NT2/D1 (cell line): ENCODE measurements at regions not wholly inside any gene's neighbourhood (a gene's known extent, or its start where the extent isn't known, plus 50 kb on each side); places are given as distances from the start of the nearest gene placed in this dataset.

Experiments used
- DNase-seq: peaks from one replicate; pipeline ENCODE4 v3.0.0-alpha.2; 2011; ENCODE audit warnings: low read depth, low spot score
- H3K27me3 ChIP-seq: 2 replicates; pipeline ENCODE4 v1.6.0; 2011; ENCODE audit warnings: mild to moderate bottlenecking; ENCODE audit not compliant: insufficient read length, insufficient read depth
- H3K36me3 ChIP-seq: 2 replicates; pipeline ENCODE4 v1.6.1; 2011; ENCODE audit warnings: mild to moderate bottlenecking, low read length, mixed read lengths; ENCODE audit not compliant: insufficient read depth, insufficient read length
- H3K4me1 ChIP-seq: 2 replicates; pipeline ENCODE4 v1.5.1; 2011; ENCODE audit not compliant: insufficient read depth, insufficient read length
- H3K4me3 ChIP-seq: 2 replicates; pipeline ENCODE4 v1.5.1; 2011; ENCODE audit warnings: low read depth; ENCODE audit not compliant: insufficient read length
- H3K9ac ChIP-seq: 2 replicates; pipeline ENCODE4 v1.6.0; 2011; ENCODE audit warnings: low read depth; ENCODE audit not compliant: insufficient read length
- H3K9me3 ChIP-seq: 2 replicates; pipeline ENCODE4 v1.5.1; 2011; ENCODE audit warnings: mild to moderate bottlenecking, low read length; ENCODE audit not compliant: insufficient read depth
- SUZ12 ChIP-seq: IDR thresholded peaks from 2 replicates; pipeline ENCODE4 v1.6.1; 2011; ENCODE audit not compliant: insufficient read length, insufficient read depth; ENCODE audit errors: extremely low read depth
- YY1 ChIP-seq: IDR thresholded peaks from 2 replicates; pipeline ENCODE4 v1.6.1; 2011; ENCODE audit not compliant: insufficient read length, insufficient read depth
- ZNF274 ChIP-seq: IDR thresholded peaks from 2 replicates; pipeline ENCODE4 v1.6.1; 2011; ENCODE audit warnings: mild to moderate bottlenecking, low read depth, low read length

DNA sequence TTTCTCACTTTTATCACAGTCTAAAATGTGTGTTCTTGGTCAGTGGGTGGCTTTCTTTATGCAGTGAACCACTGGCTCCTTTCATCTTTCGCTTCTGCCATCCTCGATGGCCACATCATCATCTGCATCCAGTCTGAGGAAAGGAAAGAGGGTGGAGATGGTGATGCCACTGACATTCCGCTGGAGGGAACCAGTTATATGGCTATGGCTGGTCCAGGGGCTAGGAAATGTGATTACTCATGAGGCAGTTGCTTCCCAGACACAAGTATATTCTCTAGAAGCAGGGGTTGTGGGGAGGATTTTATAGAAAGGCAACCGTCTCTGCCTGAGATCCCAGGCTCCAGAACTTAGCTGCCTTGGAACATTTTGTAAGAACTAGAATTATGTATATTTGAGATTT is 246.7 kb upstream of the AZI2 start:
- no peak overlapping the region for H3K9ac ChIP-seq
- TF ChIP-seq YY1, result no peak
- TF ChIP-seq SUZ12, result no peak
- no peak for TF ChIP-seq ZNF274
- DNase-seq, result no peak
- H3K27me3 ChIP-seq, result no peaks in the 10 kb centered on the region
- no peak overlapping the region for H3K4me3 ChIP-seq
- no peaks in the 10 kb centered on the region for H3K9me3 ChIP-seq
- H3K4me1 ChIP-seq, result no peaks in the 10 kb centered on the region
- H3K36me3 ChIP-seq, result no peaks in the 10 kb centered on the region

DNA sequence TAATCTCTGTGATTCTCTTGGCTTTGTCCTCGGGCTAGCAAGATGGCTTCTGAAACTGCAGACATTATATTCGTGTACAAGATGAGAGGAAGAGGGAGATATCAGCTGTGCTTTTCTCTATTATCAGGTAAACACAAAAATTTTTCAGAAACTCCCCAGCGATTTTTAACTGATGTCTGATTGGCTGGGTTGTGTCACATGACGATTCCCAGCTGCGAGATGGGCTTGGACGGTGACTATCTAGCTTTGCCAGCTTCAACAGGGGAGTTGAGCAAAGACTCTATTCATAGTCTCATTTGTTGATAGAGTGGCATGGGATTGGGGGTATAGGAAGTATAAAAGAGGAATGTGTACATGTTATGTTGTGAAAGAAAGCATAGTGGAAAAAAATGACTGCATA is 248.8 kb upstream of the AZI2 start:
- DNase-seq, result no peak
- TF ChIP-seq ZNF274, result no peak
- TF ChIP-seq SUZ12, result no peak
- no peak for TF ChIP-seq YY1

DNA sequence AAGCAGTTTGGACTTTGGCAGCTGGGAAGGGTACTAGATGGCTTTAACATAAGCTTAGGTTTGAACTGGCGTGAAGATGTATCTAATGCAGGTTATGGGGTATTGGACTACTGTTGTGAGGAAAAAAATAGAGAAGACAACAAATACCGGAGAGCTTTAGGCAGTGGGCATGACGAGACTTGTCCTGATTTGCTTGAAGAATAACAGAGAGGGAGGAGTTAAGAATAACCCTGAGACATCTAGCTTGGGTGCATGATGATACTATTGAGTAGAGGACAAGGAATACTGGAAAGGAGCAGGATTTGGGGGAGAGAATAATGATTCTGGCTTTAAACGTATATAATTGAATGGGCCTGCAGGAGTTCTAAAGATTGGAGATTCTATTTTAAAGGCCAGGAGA is 249.5 kb upstream of the AZI2 start:
- Histone ChIP-seq H3K9me3 (no peaks in the 10 kb centered on the region), H3K4me1 (no peaks in the 10 kb centered on the region), H3K27me3 (no peaks in the 10 kb centered on the region), H3K9ac (no peak overlapping the region), H3K4me3 (no peak overlapping the region), H3K36me3 (no peaks in the 10 kb centered on the region)
- no peak for TF ChIP-seq YY1
- TF ChIP-seq SUZ12, result no peak
- no peak for TF ChIP-seq ZNF274
- no peak for DNase-seq

More for the DNA sequence above, 248.8 kb upstream of the AZI2 start:
- no peaks in the 10 kb centered on the region for H3K4me1 ChIP-seq
- no peak overlapping the region for H3K4me3 ChIP-seq
- H3K9me3 ChIP-seq, result no peaks in the 10 kb centered on the region
- no peaks in the 10 kb centered on the region for H3K27me3 ChIP-seq
- H3K9ac ChIP-seq, result no peak overlapping the region
- H3K36me3 ChIP-seq, result no peaks in the 10 kb centered on the region

DNA sequence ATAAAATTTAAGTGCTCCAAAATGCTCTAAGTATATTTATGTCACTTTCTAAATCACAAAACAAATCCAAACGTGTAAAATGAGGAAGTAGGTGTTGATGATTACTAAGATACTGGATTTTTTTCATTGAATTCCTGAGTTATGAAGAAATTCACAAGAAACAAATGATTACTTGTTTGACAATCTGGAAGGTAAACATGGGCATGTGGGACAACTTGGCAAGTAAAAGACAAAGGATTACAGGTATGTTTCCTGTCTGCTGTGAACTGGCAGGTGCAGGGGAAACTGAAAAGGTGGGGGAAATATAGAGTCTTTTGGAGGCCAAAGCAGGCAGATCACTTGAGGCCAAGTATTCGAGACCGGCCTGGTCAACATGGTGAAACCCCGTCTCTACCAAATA is 252.7 kb upstream of the AZI2 start:
- no peaks in the 10 kb centered on the region for H3K9me3 ChIP-seq
- H3K27me3 ChIP-seq, result no peaks in the 10 kb centered on the region
- no peak overlapping the region for H3K9ac ChIP-seq
- no peaks in the 10 kb centered on the region for H3K36me3 ChIP-seq
- H3K4me1 ChIP-seq, result no peaks in the 10 kb centered on the region
- H3K4me3 ChIP-seq, result no peak overlapping the region
- no peak for DNase-seq
- TF ChIP-seq YY1 (no peak), ZNF274 (no peak), SUZ12 (no peak)

DNA sequence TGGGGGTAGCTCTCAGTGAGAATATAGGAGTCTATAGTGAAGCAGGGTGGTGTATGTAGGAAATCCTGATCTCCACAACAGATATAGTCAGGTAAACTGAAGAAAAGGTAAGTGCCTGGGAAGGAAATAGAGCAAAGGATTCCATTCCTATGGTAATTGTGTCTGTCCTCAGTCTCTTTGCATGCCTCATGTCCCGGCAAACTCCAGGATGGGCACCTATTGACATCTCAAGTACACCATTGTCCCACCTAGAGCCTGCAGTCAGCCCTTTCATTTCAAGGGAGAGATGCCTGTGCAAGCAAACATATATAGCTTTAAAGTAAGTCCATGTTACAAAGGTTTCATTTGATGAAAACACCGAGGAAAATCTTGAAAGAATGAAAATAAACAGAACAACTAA is 257.7 kb upstream of the AZI2 start:
- H3K9ac ChIP-seq, result no peak overlapping the region
- DNase-seq, result peak; percentile 35
- H3K4me1 ChIP-seq, result no peaks in the 10 kb centered on the region
- no peaks in the 10 kb centered on the region for H3K9me3 ChIP-seq
- H3K27me3 ChIP-seq, result no peaks in the 10 kb centered on the region
- TF ChIP-seq SUZ12 (no peak), YY1 (no peak), ZNF274 (no peak)
- H3K4me3 ChIP-seq, result no peak overlapping the region
- H3K36me3 ChIP-seq, result no peaks in the 10 kb centered on the region

DNA sequence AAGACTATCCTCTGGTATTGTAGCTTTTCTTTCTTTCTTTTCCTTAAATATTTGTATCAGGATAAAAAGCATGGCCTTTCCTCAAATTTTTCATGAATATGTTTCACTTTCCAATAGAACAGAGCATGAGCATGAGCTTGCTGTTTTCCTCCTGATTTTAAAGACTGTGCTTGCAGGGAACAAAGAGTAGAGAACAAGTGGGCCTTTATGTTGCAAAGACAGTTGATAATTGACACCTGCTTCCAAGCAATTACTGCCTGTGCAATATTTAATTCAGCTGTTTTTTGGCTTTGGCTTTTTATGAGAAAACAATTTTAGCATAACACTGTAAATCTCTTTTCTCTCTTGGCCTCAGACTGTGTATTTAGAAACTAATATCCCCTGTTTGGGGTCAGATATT is 263.6 kb upstream of the AZI2 start:
- no peak overlapping the region for H3K4me3 ChIP-seq

DNA sequence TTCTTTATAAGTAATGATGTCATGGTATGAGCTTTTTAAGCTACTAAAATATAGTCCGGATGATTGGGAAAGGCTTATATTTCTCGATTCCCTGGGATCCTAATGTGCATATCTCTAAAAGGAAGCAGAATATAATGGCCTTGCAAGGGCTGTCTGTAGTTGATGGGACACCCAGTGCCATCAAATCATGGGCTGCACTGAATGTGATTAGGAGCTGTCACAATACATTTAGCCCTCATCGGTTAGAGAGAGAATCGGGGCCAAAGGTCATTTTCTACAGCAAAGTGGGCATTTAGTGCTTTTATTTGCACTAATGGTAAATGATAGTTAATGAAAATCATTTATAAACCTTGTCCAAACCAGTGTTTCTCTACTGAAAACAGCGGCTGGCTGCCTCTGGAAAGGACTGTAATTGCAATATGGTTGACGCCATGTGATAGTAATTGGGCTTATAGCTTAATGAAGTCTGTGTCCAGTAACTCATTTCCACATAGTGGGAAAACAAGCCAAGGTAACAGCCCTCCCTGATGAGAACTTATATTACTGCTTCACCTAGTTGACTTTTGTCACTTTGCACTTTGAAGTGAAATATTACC is 265.0 kb upstream of the AZI2 start:
- no peaks in the 10 kb centered on the region for H3K4me1 ChIP-seq
- no peak for DNase-seq
- no peak overlapping the region for H3K9ac ChIP-seq
- no peaks in the 10 kb centered on the region for H3K27me3 ChIP-seq
- no peak for TF ChIP-seq ZNF274
- TF ChIP-seq SUZ12, result no peak
- TF ChIP-seq YY1, result no peak
- no peak overlapping the region for H3K4me3 ChIP-seq
- no peaks in the 10 kb centered on the region for H3K9me3 ChIP-seq
- no peaks in the 10 kb centered on the region for H3K36me3 ChIP-seq

More for the DNA sequence above, 263.6 kb upstream of the AZI2 start:
- TF ChIP-seq SUZ12, result no peak
- DNase-seq, result no peak
- no peaks in the 10 kb centered on the region for H3K27me3 ChIP-seq
- no peaks in the 10 kb centered on the region for H3K4me1 ChIP-seq
- no peak overlapping the region for H3K9ac ChIP-seq
- no peaks in the 10 kb centered on the region for H3K36me3 ChIP-seq
- no peaks in the 10 kb centered on the region for H3K9me3 ChIP-seq

DNA sequence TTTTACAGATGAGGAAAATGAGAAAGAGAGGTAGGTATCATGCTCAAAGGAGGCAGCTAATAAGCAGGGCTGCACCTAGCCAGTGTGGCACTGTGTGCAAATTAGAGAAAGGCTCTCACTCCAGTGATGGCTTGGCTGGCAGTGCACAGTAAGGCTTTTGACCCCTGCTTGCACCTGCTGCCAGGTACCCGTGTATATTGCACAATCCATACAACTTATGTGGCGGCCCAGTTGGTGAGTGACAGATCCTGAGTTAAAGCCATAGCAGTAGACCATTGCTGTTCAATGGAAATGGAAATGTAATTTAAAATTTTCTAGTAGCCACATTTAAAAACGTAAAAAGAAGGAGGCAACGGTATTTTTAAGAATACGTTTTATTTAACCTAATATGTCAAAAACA is 266.4 kb upstream of the AZI2 start:
- Histone ChIP-seq H3K9ac (no peak overlapping the region), H3K9me3 (no peaks in the 10 kb centered on the region), H3K4me1 (no peaks in the 10 kb centered on the region), H3K27me3 (no peaks in the 10 kb centered on the region), H3K36me3 (no peaks in the 10 kb centered on the region), H3K4me3 (no peak overlapping the region)
- TF ChIP-seq YY1 (no peak), SUZ12 (no peak), ZNF274 (no peak)
- DNase-seq, result no peak
